GM23248 (cell line): ENCODE measurements at regions not wholly inside any gene's neighbourhood (a gene's known extent, or its start where the extent isn't known, plus 50 kb on each side); places are given as distances from the start of the nearest gene placed in this dataset.

Experiments
- DNase-seq: peaks from one replicate; pipeline ENCODE4 v3.0.0-alpha.2; 2015
- H2AFZ ChIP-seq: fragments of 200-600 bp; sonication (generic); 2 replicates; pipeline ENCODE4 v1.6.1; 2016; ENCODE audit warnings: antibody characterized with exemption
- H3F3A ChIP-seq: fragments of 200-600 bp; sonication (generic); 2 replicates; pipeline ENCODE4 v1.6.1; 2016; ENCODE audit warnings: mild to moderate bottlenecking, antibody characterized with exemption, mixed run types; ENCODE audit not compliant: insufficient read depth
- H3K27ac ChIP-seq: fragments of 200-600 bp; sonication (generic); 2 replicates; pipeline ENCODE4 v1.5.1; 2016; ENCODE audit warnings: mild to moderate bottlenecking
- H3K27me3 ChIP-seq: fragments of 200-600 bp; sonication (generic); replicated peaks from 2 replicates; pipeline ENCODE4 v1.6.1; 2016; ENCODE audit warnings: mild to moderate bottlenecking; ENCODE audit not compliant: insufficient read depth
- H3K36me3 ChIP-seq: fragments of 200-600 bp; sonication (generic); 2 replicates; pipeline ENCODE4 v1.6.1; 2016; ENCODE audit warnings: low read depth, mild to moderate bottlenecking
- H3K4me1 ChIP-seq: fragments of 200-600 bp; sonication (generic); 2 replicates; pipeline ENCODE4 v1.6.1; 2016; ENCODE audit warnings: mild to moderate bottlenecking; ENCODE audit not compliant: insufficient read depth
- H3K4me2 ChIP-seq: fragments of 200-600 bp; sonication (generic); one replicate; pipeline ENCODE4 v1.6.1; 2016; ENCODE audit warnings: mild to moderate bottlenecking; ENCODE audit not compliant: unreplicated experiment
- H3K4me3 ChIP-seq: fragments of 200-600 bp; sonication (generic); 2 replicates; pipeline ENCODE4 v1.5.1; 2016; ENCODE audit warnings: mild to moderate bottlenecking
- H3K79me2 ChIP-seq: fragments of 200-600 bp; sonication (generic); 2 replicates; pipeline ENCODE4 v1.6.1; 2016; ENCODE audit warnings: mild to moderate bottlenecking; ENCODE audit not compliant: insufficient read depth
- H3K9ac ChIP-seq: fragments of 200-600 bp; sonication (generic); 2 replicates; pipeline ENCODE4 v1.6.1; 2016; ENCODE audit warnings: mild to moderate bottlenecking
- H3K9me2 ChIP-seq: fragments of 200-600 bp; sonication (generic); 2 replicates; pipeline ENCODE4 v1.6.1; 2016; ENCODE audit warnings: mixed run types, mild to moderate bottlenecking, moderate library complexity; ENCODE audit not compliant: insufficient read depth
- H3K9me3 ChIP-seq: fragments of 200-600 bp; sonication (generic); one replicate; pipeline ENCODE4 v1.6.1; 2017; ENCODE audit warnings: low read depth
- H4K20me1 ChIP-seq: fragments of 200-600 bp; sonication (generic); 2 replicates; pipeline ENCODE4 v1.6.0; 2016; ENCODE audit not compliant: insufficient read depth
- EZH2 ChIP-seq: fragments of 200-600 bp; sonication (generic); IDR thresholded peaks from 2 replicates; pipeline ENCODE4 v1.6.1; 2018; ENCODE audit warnings: antibody characterized with exemption, mild to moderate bottlenecking; ENCODE audit not compliant: insufficient read depth, poor library complexity, severe bottlenecking
- EZH2phosphoT487 ChIP-seq: fragments of 200-600 bp; sonication (generic); IDR thresholded peaks from 2 replicates; pipeline ENCODE4 v1.6.1; 2018; ENCODE audit warnings: antibody characterized with exemption, moderate library complexity, mild to moderate bottlenecking, low read depth; ENCODE audit not compliant: insufficient read depth
- WGBS, 2 experiments: methylation state at CpG; one replicate each; pipeline ENCODE4 v1.1.6; 2015 to 2017; ENCODE audit warnings: low lambda C conversion rate in 2 of 2, low coverage in 1 of 2; ENCODE audit errors: missing lambda C conversion rate in 2 of 2; 5-methylcytosine and 5-hydroxymethylcytosine counted together
- in situ Hi-C: fragments of 300-500 bp; cut with MboI; formaldehyde crosslinking; loops from 2 replicates; pipeline ENCODE4 v1.15.0; 2020

GRCh38 chr2:100673691-100674485 lies 111.1 kb downstream of the PDCL3 start:
- H3K9me2 ChIP-seq, result no peaks in the 10 kb centered on the region
- H3K27me3 ChIP-seq, result peaks cover 18% of the 10 kb centered on the region; the same call in 1 of the 2 replicates
- no peak overlapping the region for H3K4me2 ChIP-seq
- no peaks in the 10 kb centered on the region for H3K79me2 ChIP-seq
- 42 to 46% methylated on average over 15 of the region's 15 CpGs for WGBS, 2 experiments
- no peaks in the 10 kb centered on the region for H3F3A ChIP-seq
- H3K4me3 ChIP-seq, result no peak overlapping the region
- no peaks in the 10 kb centered on the region for H3K36me3 ChIP-seq
- no peak overlapping the region for H3K27ac ChIP-seq
- H3K9me3 ChIP-seq, result no peaks in the 10 kb centered on the region
- in situ Hi-C loops, result no loop called here
- DNase-seq, result no peak
- H3K4me1 ChIP-seq, result no peaks in the 10 kb centered on the region
- H3K9ac ChIP-seq, result no peak overlapping the region
- no peak overlapping the region for H2AFZ ChIP-seq
- H4K20me1 ChIP-seq, result no peaks in the 10 kb centered on the region
- TF ChIP-seq EZH2phosphoT487 (no peak), EZH2 (no peak)

GRCh38 chr2:100674666-100675065 lies 111.9 kb downstream of the PDCL3 start:
- no peaks in the 10 kb centered on the region for H3K4me1 ChIP-seq
- TF ChIP-seq EZH2phosphoT487 (no peak), EZH2 (no peak)
- in situ Hi-C loops, result no loop called here
- no peaks in the 10 kb centered on the region for H3K9me3 ChIP-seq
- peaks cover 15% of the 10 kb centered on the region; the same call in 1 of the 2 replicates for H3K27me3 ChIP-seq
- no peaks in the 10 kb centered on the region for H3K36me3 ChIP-seq
- H2AFZ ChIP-seq, result no peak overlapping the region
- H3K79me2 ChIP-seq, result no peaks in the 10 kb centered on the region
- H3K4me2 ChIP-seq, result no peak overlapping the region
- no peaks in the 10 kb centered on the region for H3F3A ChIP-seq
- no peak for DNase-seq
- H3K9ac ChIP-seq, result no peak overlapping the region
- 46 to 51% methylated on average over 10 of the region's 10 CpGs for WGBS, 2 experiments
- H3K4me3 ChIP-seq, result no peak overlapping the region
- H3K9me2 ChIP-seq, result no peaks in the 10 kb centered on the region
- H3K27ac ChIP-seq, result no peak overlapping the region
- no peaks in the 10 kb centered on the region for H4K20me1 ChIP-seq

GRCh38 chr2:100675373-100675772 lies 112.6 kb downstream of the PDCL3 start:
- Histone ChIP-seq H3K36me3 (no peaks in the 10 kb centered on the region), H3F3A (no peaks in the 10 kb centered on the region), H4K20me1 (no peaks in the 10 kb centered on the region), H3K9me2 (no peaks in the 10 kb centered on the region), H3K27me3 (peaks cover 15% of the 10 kb centered on the region; the same call in 1 of the 2 replicates), H3K4me1 (no peaks in the 10 kb centered on the region), H3K27ac (no peak overlapping the region), H2AFZ (no peak overlapping the region), H3K4me3 (no peak overlapping the region), H3K9me3 (no peaks in the 10 kb centered on the region), H3K4me2 (no peak overlapping the region), H3K9ac (no peak overlapping the region), H3K79me2 (no peaks in the 10 kb centered on the region)
- TF ChIP-seq EZH2phosphoT487, result no peak
- no peak for TF ChIP-seq EZH2
- in situ Hi-C loops, result no loop called here
- 39 to 44% methylated on average over 6 of the region's 6 CpGs for WGBS, 2 experiments
- no peak for DNase-seq

- no peak for TF ChIP-seq EZH2phosphoT487
- TF ChIP-seq EZH2, result no peak
- peaks cover 15% of the 10 kb centered on the region; the same call in 1 of the 2 replicates for H3K27me3 ChIP-seq
- no peaks in the 10 kb centered on the region for H3K9me3 ChIP-seq
- H3K9ac ChIP-seq, result no peak overlapping the region
- no peak overlapping the region for H2AFZ ChIP-seq
- H3K36me3 ChIP-seq, result no peaks in the 10 kb centered on the region
- no peaks in the 10 kb centered on the region for H3K4me1 ChIP-seq
- no peaks in the 10 kb centered on the region for H3K9me2 ChIP-seq
- H4K20me1 ChIP-seq, result no peaks in the 10 kb centered on the region
- no peak overlapping the region for H3K27ac ChIP-seq
- no peaks in the 10 kb centered on the region for H3F3A ChIP-seq
- no peaks in the 10 kb centered on the region for H3K79me2 ChIP-seq
- in situ Hi-C loops, result no loop called here
- H3K4me2 ChIP-seq, result no peak overlapping the region
- H3K4me3 ChIP-seq, result no peak overlapping the region
- no peak for DNase-seq
- WGBS, 2 experiments, result 59 to 69% methylated on average over 4 of the region's 4 CpGs
Observed at GRCh38 chr2:100675855-100676254, 113.1 kb downstream of the PDCL3 start.
